IMR-90 (cell line): ENCODE measurements at regions not wholly inside any gene's neighbourhood (a gene's known extent, or its start where the extent isn't known, plus 50 kb on each side); places are given as distances from the start of the nearest gene placed in this dataset.

ENCODE experiments used
- ATAC-seq: fragments of 200-7000 bp; cut with Tn5 transposase; 2 replicates; pipeline ENCODE4 v1.9.1; 2020; ENCODE audit warnings: low read depth, mild to moderate bottlenecking, moderate library complexity
- BruUV-seq: library from RNA; stranded (reverse); fragments of 400-500 nt; replicated peaks from 2 replicates; lab custom pipeline; 2021; lab: Mats Ljungman, UMichigan
- CTCF ChIA-PET: fragments of 300-600 bp; formaldehyde crosslinking; extraction: SDS; loops from one replicate; lab custom pipeline; 2021; ENCODE audit warnings: antibody characterized with exemption; lab: Yijun Ruan, JAX
- POLR2A ChIA-PET: fragments of 300-600 bp; sonication (Branson Sonifier 250); formaldehyde crosslinking; loops from one replicate; lab custom pipeline; 2022; ENCODE audit warnings: antibody characterized with exemption; ENCODE audit not compliant: unreplicated experiment; lab: Charles Lee
- DNase-seq: peaks from one replicate; pipeline ENCODE4 v3.0.0; 2013
- H2AFZ ChIP-seq: replicated peaks from 2 replicates; pipeline ENCODE3; 2013; ENCODE audit warnings: low read length, mild to moderate bottlenecking; ENCODE audit not compliant: poor library complexity
- H2AK5ac ChIP-seq: 2 replicates; pipeline ENCODE4 v1.6.1; 2013; ENCODE audit warnings: low read depth, low read length, inconsistent platforms
- H2AK9ac ChIP-seq: replicated peaks from 2 replicates; pipeline ENCODE3; 2013; ENCODE audit warnings: mild to moderate bottlenecking, low read depth, low read length, moderate library complexity; ENCODE audit not compliant: poor library complexity
- H2BK120ac ChIP-seq: 2 replicates; pipeline ENCODE4 v1.6.1; 2013; ENCODE audit warnings: low read depth, low read length, inconsistent platforms
- H2BK15ac ChIP-seq: 3 replicates; pipeline ENCODE4 v1.6.1; 2013; ENCODE audit warnings: low read depth, low read length, inconsistent platforms
- H2BK20ac ChIP-seq: 2 replicates; pipeline ENCODE4 v1.6.1; 2013; ENCODE audit warnings: low read depth, mild to moderate bottlenecking, inconsistent platforms, low read length, moderate library complexity
- H2BK5ac ChIP-seq: 2 replicates; pipeline ENCODE4 v1.6.1; 2013; ENCODE audit warnings: mild to moderate bottlenecking, low read depth, low read length, inconsistent platforms; ENCODE audit not compliant: poor library complexity, severe bottlenecking
- H3K14ac ChIP-seq: replicated peaks from 2 replicates; pipeline ENCODE4 v1.6.1; 2013; ENCODE audit warnings: low read depth, low read length, inconsistent platforms
- H3K18ac ChIP-seq: 2 replicates; pipeline ENCODE4 v1.6.1; 2013; ENCODE audit warnings: low read depth, low read length, control low read depth
- H3K23ac ChIP-seq: 2 replicates; pipeline ENCODE4 v1.6.1; 2013; ENCODE audit warnings: low read depth, low read length, inconsistent platforms
- H3K27ac ChIP-seq: 2 replicates; pipeline ENCODE4 v1.5.1; 2013; ENCODE audit warnings: mild to moderate bottlenecking, control low read depth, low read length; ENCODE audit not compliant: insufficient read depth
- H3K27me3 ChIP-seq: 2 replicates; pipeline ENCODE4 v1.6.1; 2013; ENCODE audit warnings: low read length; ENCODE audit not compliant: control insufficient read depth, insufficient read depth
- H3K36me3 ChIP-seq: 2 replicates; pipeline ENCODE4 v1.6.1; 2013; ENCODE audit warnings: low read length, mixed read lengths; ENCODE audit not compliant: control insufficient read depth, insufficient read depth
- H3K4ac ChIP-seq: 2 replicates; pipeline ENCODE4 v1.6.1; 2013; ENCODE audit warnings: low read depth, low read length, inconsistent platforms
- H3K4me1 ChIP-seq: 2 replicates; pipeline ENCODE4 v1.6.1; 2013; ENCODE audit warnings: low read length, mixed read lengths; ENCODE audit not compliant: control insufficient read depth, insufficient read depth
- H3K4me2 ChIP-seq: 2 replicates; pipeline ENCODE4 v1.6.1; 2013; ENCODE audit warnings: low read depth, mild to moderate bottlenecking, control low read depth, low read length, moderate library complexity
- H3K4me3 ChIP-seq: 2 replicates; pipeline ENCODE4 v1.5.1; 2013; ENCODE audit warnings: low read depth, mild to moderate bottlenecking, control low read depth, low read length, moderate library complexity; ENCODE audit not compliant: insufficient read depth
- H3K56ac ChIP-seq: 2 replicates; pipeline ENCODE4 v1.6.1; 2013; ENCODE audit warnings: low read length, inconsistent platforms; ENCODE audit not compliant: insufficient read depth; ENCODE audit errors: extremely low read depth
- H3K79me1 ChIP-seq, 2 experiments: 2 replicates each; pipeline ENCODE4 v1.6.1; 2013; ENCODE audit warnings: low read length in 2 of 2, inconsistent platforms in 1 of 2, low read depth in 1 of 2
- H3K9ac ChIP-seq: 2 replicates; pipeline ENCODE4 v1.6.1; 2013; ENCODE audit warnings: low read depth, low read length, control low read depth
- H3K9me1 ChIP-seq: 2 replicates; pipeline ENCODE4 v1.6.1; 2013; ENCODE audit warnings: low read length, inconsistent platforms; ENCODE audit not compliant: insufficient read depth
- H3K9me3 ChIP-seq: 2 replicates; pipeline ENCODE4 v1.6.1; 2013; ENCODE audit warnings: low read length; ENCODE audit not compliant: control insufficient read depth, insufficient read depth
- H4K20me1 ChIP-seq: 2 replicates; pipeline ENCODE4 v1.6.1; 2013; ENCODE audit warnings: low read length, inconsistent platforms; ENCODE audit not compliant: insufficient read depth
- H4K5ac ChIP-seq: 2 replicates; pipeline ENCODE4 v1.6.1; 2013; ENCODE audit warnings: mild to moderate bottlenecking, low read depth, low read length, control low read depth
- H4K8ac ChIP-seq, 2 experiments: 2 replicates each; pipeline ENCODE4 v1.6.1; 2013; ENCODE audit warnings: low read depth in 2 of 2, low read length in 2 of 2, control low read depth in 1 of 2, inconsistent platforms in 1 of 2
- H4K91ac ChIP-seq: 2 replicates; pipeline ENCODE4 v1.6.1; 2013; ENCODE audit warnings: low read depth, low read length, inconsistent platforms; ENCODE audit not compliant: insufficient read depth
- BHLHE40 ChIP-seq: fragments of 150-350 bp; IDR thresholded peaks from 2 replicates; pipeline ENCODE4 v1.6.1; 2016; ENCODE audit warnings: mild to moderate bottlenecking, low read depth, low read length
- CEBPB ChIP-seq: IDR thresholded peaks from 2 replicates; pipeline ENCODE4 v1.6.1; 2012; ENCODE audit warnings: low read depth, low read length, improper control_type of control experiment
- MAFK ChIP-seq: IDR thresholded peaks from 2 replicates; pipeline ENCODE4 v1.6.1; 2012; ENCODE audit warnings: low read depth, low read length, improper control_type of control experiment
- MAZ ChIP-seq: IDR thresholded peaks from 2 replicates; pipeline ENCODE4 v1.6.1; 2012; ENCODE audit warnings: low read depth, mild to moderate bottlenecking, low read length, improper control_type of control experiment, moderate library complexity, borderline replicate concordance
- MXI1 ChIP-seq: IDR thresholded peaks from 2 replicates; pipeline ENCODE4 v1.6.1; 2012; ENCODE audit warnings: low read depth, mild to moderate bottlenecking, low read length, moderate library complexity, borderline replicate concordance
- POLR2A ChIP-seq: IDR thresholded peaks from 2 replicates; pipeline ENCODE4 v1.6.1; 2012; ENCODE audit warnings: mild to moderate bottlenecking, low read depth, low read length
- RAD21 ChIP-seq: IDR thresholded peaks from 2 replicates; pipeline ENCODE4 v1.6.1; 2012; ENCODE audit warnings: low read length, improper control_type of control experiment
- SMC3 ChIP-seq: fragments of 150-350 bp; IDR thresholded peaks from 2 replicates; pipeline ENCODE4 v1.6.1; 2016; ENCODE audit warnings: low read depth, mild to moderate bottlenecking, antibody characterized with exemption, low read length, moderate library complexity
- WGBS, 2 experiments: methylation state at CpG; one replicate each; pipeline versions ENCODE4 v1.1.5 to v1.1.7; 2013; ENCODE audit warnings: missing lambda C conversion rate in 2 of 2; ENCODE audit not compliant: insufficient read length in 1 of 2; ENCODE audit errors: extremely low coverage in 2 of 2; 5-methylcytosine and 5-hydroxymethylcytosine counted together
- dilution Hi-C: fragments of 300-500 bp; cut with HindIII; formaldehyde crosslinking; loops from one replicate; pipeline ENCODE4 v1.14.3; 2018; ENCODE audit warnings: low sequenced_read_pairs; ENCODE audit not compliant: unreplicated experiment
- in situ Hi-C: fragments of 300-500 bp; cut with MboI; formaldehyde crosslinking; loops from 3 replicates; pipeline ENCODE4 v1.14.3; 2019; ENCODE audit warnings: low sequenced_read_pairs, inconsistent platforms, mixed read lengths
- intact Hi-C: fragments of 100-400 bp; cut with micrococcal nuclease; formaldehyde crosslinking; loops from 2 replicates; pipeline ENCODE4 v1.10.0; 2022
- TF ChIP-seq, protein P1 (sequence below): fragments of 150-350 bp; IDR thresholded peaks from 2 replicates; pipeline ENCODE4 v1.6.1; 2016; ENCODE audit warnings: low read depth, mild to moderate bottlenecking, low read length, moderate library complexity, borderline replicate concordance

DNA sequence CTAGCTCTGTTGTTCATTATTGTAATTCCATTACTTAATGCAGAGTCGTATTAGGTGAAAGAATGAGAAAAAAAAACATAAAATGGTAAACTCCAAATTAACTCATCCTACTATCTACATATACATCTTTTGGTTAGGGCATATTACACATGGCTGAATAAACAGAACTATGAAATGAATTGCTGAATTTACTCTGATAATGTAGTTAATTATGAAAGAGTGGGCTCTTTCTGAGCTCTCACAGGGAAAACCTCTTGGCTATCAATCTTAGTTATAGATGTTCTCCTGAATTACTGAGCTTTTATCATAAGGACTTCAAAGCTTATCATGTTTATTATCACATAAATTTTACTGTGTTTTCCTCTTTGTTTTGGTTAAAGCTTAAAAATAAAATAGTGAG is 798.5 kb upstream of the MDGA2 start:
- Histone ChIP-seq H3K79me1 (no peaks in the 10 kb centered on the region), H2BK5ac (no peak overlapping the region), H2BK15ac (no peak overlapping the region), H4K5ac (no peak overlapping the region), H3K27me3 (no peaks in the 10 kb centered on the region), H3K27ac (no peak overlapping the region), H3K9me3 (no peaks in the 10 kb centered on the region), H3K36me3 (no peaks in the 10 kb centered on the region), H3K9me1 (no peaks in the 10 kb centered on the region), H3K56ac (no peak overlapping the region), H2BK20ac (no peak overlapping the region), H3K9ac (no peak overlapping the region), H2AK5ac (no peak overlapping the region), H4K91ac (no peak overlapping the region), H2BK120ac (no peak overlapping the region), H3K14ac (no peak overlapping the region), H3K4ac (no peak overlapping the region), H3K18ac (no peak overlapping the region), H3K4me1 (no peaks in the 10 kb centered on the region), H4K8ac (no peak overlapping the region), H3K23ac (no peak overlapping the region), H3K4me3 (no peak overlapping the region), H4K20me1 (no peaks in the 10 kb centered on the region), H2AK9ac (no peak overlapping the region), H3K4me2 (no peak overlapping the region), H2AFZ (no peak overlapping the region)
- TF ChIP-seq RAD21 (no peak), MAFK (no peak), SMC3 (no peak), POLR2A (no peak), MAZ (no peak), CEBPB (no peak), BHLHE40 (no peak), MXI1 (no peak)
- TF ChIP-seq, protein P1, sequence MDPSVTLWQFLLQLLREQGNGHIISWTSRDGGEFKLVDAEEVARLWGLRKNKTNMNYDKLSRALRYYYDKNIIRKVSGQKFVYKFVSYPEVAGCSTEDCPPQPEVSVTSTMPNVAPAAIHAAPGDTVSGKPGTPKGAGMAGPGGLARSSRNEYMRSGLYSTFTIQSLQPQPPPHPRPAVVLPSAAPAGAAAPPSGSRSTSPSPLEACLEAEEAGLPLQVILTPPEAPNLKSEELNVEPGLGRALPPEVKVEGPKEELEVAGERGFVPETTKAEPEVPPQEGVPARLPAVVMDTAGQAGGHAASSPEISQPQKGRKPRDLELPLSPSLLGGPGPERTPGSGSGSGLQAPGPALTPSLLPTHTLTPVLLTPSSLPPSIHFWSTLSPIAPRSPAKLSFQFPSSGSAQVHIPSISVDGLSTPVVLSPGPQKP, result no peak
- intact Hi-C loops (no loop called here), dilution Hi-C loops (no loop called here), in situ Hi-C loops (no loop called here)
- DNase-seq (no peak), ATAC-seq (no peak)
- no CpG with 5 or more reads among the region's 1 CpG for WGBS, 2 experiments
- no TSS peak for BruUV-seq
- ChIA-PET CTCF (no interaction called here), POLR2A (no interaction called here)
